Hepatocyte (in vitro differentiated cells): ENCODE measurements at regions not wholly inside any gene's neighbourhood (a gene's known extent, or its start where the extent isn't known, plus 50 kb on each side); places are given as distances from the start of the nearest gene placed in this dataset.

Source experiments
- EZH2 ChIP-seq: fragments of 200-600 bp; sonication (generic); IDR thresholded peaks from 2 replicates; pipeline ENCODE4 v1.6.1; 2016; ENCODE audit warnings: antibody characterized with exemption, mild to moderate bottlenecking, borderline replicate concordance
- EZH2phosphoT487 ChIP-seq: fragments of 200-600 bp; sonication (generic); IDR thresholded peaks from one replicate; pipeline ENCODE4 v1.6.1; 2018; ENCODE audit warnings: antibody characterized with exemption, mild to moderate bottlenecking, low read depth, moderate library complexity; ENCODE audit not compliant: unreplicated experiment, severe bottlenecking
- TF ChIP-seq, protein P1 (sequence below): fragments of 200-600 bp; sonication (generic); IDR thresholded peaks from 2 replicates; pipeline ENCODE4 v1.5.1; 2016; ENCODE audit warnings: antibody characterized with exemption, mild to moderate bottlenecking; ENCODE audit not compliant: poor library complexity

DNA sequence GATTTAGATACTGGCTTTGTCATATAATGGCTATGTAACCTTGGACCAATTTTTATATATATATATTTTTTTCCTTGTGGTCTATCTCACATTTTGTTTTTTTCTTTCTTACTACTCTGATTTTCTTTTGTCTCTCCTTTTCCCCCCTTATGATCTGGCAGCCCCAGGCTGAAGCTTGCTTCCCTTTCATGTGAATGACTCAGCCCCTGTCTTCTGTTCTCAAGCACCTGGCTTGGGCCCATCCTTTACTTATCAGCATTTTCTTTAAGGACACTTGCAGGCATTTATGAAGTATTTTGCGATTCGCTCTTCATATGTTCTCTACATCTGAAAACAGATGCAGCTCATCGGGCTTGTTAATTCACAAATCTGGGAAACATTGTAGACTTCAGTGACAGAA is 163.6 kb downstream of the SPRY2 start:
- no peak for TF ChIP-seq EZH2
- TF ChIP-seq, protein P1, sequence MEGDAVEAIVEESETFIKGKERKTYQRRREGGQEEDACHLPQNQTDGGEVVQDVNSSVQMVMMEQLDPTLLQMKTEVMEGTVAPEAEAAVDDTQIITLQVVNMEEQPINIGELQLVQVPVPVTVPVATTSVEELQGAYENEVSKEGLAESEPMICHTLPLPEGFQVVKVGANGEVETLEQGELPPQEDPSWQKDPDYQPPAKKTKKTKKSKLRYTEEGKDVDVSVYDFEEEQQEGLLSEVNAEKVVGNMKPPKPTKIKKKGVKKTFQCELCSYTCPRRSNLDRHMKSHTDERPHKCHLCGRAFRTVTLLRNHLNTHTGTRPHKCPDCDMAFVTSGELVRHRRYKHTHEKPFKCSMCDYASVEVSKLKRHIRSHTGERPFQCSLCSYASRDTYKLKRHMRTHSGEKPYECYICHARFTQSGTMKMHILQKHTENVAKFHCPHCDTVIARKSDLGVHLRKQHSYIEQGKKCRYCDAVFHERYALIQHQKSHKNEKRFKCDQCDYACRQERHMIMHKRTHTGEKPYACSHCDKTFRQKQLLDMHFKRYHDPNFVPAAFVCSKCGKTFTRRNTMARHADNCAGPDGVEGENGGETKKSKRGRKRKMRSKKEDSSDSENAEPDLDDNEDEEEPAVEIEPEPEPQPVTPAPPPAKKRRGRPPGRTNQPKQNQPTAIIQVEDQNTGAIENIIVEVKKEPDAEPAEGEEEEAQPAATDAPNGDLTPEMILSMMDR, result no peak
- TF ChIP-seq EZH2phosphoT487, result no peak
